Fibroblast of skin of right biceps (primary cell): ENCODE measurements at regions not wholly inside any gene's neighbourhood (a gene's known extent, or its start where the extent isn't known, plus 50 kb on each side); places are given as distances from the start of the nearest gene placed in this dataset.

ENCODE experiments used
- DNase-seq: peaks from one replicate; pipeline ENCODE4 v3.0.0-alpha.2; 2013

DNA sequence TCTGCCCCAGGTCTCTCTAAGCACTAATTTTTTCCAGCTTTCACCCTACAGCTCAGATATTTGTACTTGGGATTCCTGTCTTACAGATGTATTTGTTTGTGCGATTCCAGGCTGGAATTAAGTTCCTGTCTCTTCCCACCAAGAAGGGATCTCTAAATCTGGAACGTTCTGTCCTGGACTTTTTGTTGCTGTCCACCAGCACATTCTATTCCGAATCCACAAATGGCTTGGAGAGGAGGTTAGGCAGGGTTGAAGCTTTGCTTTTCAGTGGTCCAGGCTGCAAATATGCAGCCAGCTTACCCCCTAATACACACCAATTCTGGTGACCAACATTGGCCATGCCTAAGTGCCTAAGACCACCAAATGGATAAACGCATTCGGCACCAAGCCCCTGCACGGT is 315.0 kb downstream of the TNS1 start:
- DNase-seq = no peak

DNA sequence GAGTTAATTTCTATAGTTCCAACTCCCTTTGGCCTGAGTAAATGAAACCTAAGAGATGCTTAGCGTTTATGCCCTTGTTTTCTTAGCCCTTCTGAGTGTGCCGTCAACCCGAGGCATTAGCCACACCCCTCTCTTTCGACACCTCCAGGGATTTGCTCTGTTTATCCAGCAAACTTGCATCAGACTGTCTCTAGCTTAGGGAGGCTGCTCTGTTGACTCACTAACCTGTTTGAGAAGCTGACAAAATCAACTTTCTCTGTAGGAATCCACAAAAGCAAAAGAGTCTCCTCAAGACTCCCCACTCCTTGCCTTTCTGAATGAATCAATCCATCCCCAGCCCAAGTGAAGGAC is 317.6 kb downstream of the TNS1 start:
- DNase-seq = peak; percentile 92

- no peak for DNase-seq
Measured at GRCh38 chr2:217684431-217685254, 318.2 kb downstream of the TNS1 start.

GRCh38 chr2:217683106-217683870 is 319.5 kb downstream of the TNS1 start:
- DNase-seq = no peak

DNA sequence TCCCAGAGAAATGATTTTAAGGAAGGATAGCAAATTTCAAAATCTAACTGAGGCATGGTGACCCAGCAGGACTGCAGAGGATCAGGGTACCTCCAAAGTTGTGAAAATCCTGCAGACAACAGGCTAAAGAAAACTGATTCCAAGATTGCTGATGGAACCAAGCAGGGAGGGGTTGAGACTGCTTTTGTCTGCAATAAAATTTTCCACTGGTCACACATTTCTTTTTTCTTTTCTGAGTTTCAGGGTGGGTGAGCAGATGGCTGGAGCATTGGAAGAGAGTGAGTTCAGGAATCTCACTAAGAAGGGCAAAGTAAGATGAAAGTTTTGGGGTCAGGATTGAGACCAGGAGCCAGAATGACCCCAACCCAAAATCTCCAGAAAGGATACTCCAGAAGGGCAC is 321.0 kb downstream of the TNS1 start:
- DNase-seq = no peak

DNA sequence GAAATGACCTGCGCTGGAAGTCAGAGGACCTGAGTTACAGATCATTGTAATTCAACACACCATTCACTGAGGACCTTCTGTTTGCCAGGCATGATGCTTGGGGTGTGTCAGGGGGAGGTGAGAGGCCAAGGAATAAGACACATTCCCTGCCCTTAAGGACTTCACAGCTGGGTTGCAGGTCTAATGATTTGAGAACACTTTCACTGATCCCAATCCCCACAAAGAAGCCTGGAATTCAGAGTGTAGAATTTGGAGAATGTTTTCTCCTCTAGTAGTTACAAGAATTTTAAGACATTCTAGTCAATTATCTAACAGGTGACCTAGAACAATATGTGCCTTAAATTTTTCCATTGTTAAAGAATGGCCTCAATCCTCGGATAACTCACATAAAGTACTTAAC is 322.4 kb downstream of the TNS1 start:
- no peak for DNase-seq

DNA sequence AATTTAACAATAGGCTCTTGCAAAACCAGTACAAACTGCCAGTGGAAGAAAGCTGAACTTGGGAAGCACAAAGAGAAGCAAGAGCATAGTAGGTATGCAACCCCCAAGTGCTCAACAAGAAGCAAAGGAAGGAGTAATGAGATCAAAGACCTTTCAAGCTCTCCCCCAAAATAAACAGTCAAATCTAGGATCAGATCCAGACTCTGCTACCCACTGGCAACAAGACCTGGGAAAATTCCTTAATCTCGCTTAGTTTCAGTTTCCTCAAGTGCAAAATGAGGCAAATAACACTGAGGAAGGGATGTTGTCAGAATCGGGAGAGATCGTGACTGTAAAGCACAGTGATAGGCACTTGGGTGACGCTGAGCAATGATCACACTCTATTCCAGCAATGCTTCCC is 329.2 kb downstream of the TNS1 start:
- DNase-seq = no peak

- DNase-seq = no peak
Measured at GRCh38 chr2:217672472-217672871, 330.3 kb downstream of the TNS1 start.

GRCh38 chr2:217671871-217672270 is 330.9 kb downstream of the TNS1 start:
- DNase-seq = no peak

- DNase-seq = no peak
Measured at GRCh38 chr2:217671075-217671474, 331.7 kb downstream of the TNS1 start.

DNA sequence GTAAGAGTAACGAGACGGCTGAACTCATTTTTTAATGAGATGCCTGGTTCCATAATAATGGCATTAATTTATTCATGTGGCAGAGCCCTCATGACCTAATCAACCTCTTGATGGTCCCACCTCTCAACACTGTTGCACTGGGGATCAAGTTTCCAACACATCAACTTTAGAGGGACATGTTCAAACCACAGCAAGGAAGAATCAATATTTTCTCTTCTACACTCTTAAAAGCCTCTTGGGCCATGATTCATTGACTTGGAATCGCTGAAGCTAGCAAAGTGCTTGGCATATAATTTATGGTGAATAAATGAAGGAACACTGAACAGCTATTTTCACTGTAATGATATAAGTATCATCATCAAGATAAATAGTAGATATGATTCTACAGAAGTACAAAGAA is 333.0 kb downstream of the TNS1 start:
- DNase-seq = peak; percentile 46

DNA sequence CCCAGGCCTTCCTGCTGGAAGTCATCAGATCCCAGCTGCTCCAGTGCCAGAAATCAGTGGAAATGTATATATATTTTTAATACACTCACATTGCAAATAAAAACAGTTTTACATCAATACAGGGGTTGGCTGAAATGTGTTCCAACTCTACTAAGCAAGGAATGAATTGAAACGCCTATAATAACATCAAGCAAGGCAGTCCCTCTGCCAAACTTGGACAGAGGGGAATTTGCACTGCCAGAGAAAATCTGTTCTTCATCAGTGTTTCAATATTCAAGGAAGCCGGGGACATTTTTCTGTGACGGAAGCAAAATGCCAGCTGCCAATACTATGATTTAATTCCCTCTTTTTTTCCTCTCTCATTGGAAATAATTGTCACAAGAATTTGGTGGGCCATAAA is 335.3 kb downstream of the TNS1 start:
- DNase-seq = peak; percentile 45

GRCh38 chr2:217667035-217667434 is 335.8 kb downstream of the TNS1 start:
- no peak for DNase-seq

- peak; percentile 72 for DNase-seq
Measured at GRCh38 chr2:217666338-217666737, 336.5 kb downstream of the TNS1 start.

- no peak for DNase-seq
Measured at GRCh38 chr2:217664761-217665160, 338.0 kb downstream of the TNS1 start.

GRCh38 chr2:217662984-217663602 is 339.7 kb downstream of the TNS1 start:
- peak; percentile 70 for DNase-seq

DNA sequence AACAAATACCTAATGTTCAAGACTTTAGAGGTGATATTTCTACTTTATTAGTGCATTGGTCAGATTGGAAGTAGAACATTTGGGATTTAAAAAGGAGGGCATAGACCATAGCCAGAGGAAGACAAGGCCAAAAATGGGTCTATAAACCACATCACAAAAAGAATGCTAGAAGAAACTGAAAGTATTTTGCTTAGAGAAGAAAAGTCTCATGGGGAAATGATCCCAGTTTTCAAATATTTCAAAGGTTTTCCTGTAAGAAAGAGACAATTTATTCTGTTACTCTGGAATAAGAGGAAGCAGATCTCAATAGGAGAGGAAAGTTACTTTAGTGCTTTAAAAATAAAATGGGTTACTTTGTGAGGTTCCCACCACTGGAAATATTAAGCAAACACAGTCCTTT is 341.4 kb downstream of the TNS1 start:
- DNase-seq = peak; percentile 24

GRCh38 chr2:217660423-217660822 is 342.4 kb downstream of the TNS1 start:
- DNase-seq = no peak

- no peak for DNase-seq
Measured at GRCh38 chr2:217658806-217659205, 344.0 kb downstream of the TNS1 start.

DNA sequence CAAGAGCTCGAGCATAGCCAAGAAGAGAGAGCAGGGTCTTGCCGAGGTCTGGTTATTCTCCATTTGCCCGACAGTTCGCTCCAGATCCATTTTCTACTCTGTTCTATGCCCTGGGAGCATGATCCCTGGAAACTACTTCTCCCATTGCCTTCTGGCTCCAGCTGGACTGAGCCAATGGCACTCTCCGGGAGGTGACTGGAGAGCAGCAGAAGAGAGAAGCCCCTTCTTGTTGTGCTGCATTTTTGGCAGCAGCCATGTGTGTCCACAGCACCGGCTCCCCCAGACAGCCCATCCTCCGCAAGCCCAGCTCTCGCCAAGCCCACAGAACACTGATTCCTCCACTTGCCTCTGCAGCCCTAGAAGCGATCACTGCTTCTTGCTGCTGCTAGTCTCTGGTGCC is 345.5 kb downstream of the TNS1 start:
- DNase-seq = no peak

GRCh38 chr2:217656316-217656715 is 346.5 kb downstream of the TNS1 start:
- no peak for DNase-seq

GRCh38 chr2:217655651-217656050 is 347.1 kb downstream of the TNS1 start:
- no peak for DNase-seq

DNA sequence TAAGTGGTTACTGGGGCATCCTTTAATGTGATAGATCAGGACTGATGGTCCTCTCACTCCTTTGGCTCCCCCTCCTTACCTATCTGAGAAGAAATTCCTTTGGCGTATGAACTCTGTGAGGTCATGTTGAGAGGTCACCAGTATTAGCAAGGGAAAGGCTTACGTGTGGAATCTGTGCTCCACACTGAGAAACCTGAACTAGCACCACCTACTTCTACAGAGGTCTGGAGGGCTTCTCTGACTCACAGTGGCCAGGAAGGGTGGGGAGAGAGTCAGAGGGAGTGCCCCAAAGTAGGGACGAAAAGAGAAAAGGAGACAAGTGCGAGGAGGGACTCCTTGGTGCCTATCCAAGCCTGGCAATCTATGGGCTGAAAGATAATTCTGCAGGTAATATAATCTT is 348.6 kb downstream of the TNS1 start:
- no peak for DNase-seq
